K562 (cell line): ENCODE measurements at regions not wholly inside any gene's neighbourhood (a gene's known extent, or its start where the extent isn't known, plus 50 kb on each side); places are given as distances from the start of the nearest gene placed in this dataset.

Source experiments
- ATAC-seq: fragments of 200-7000 bp; cut with Tn5 transposase; 3 replicates; pipeline ENCODE4 v1.9.1; 2020; ENCODE audit warnings: moderate library complexity
- BruUV-seq: library from RNA; stranded (reverse); fragments of 400-500 nt; replicated peaks from 2 replicates; lab custom pipeline; 2021; lab: Mats Ljungman, UMichigan
- CTCF ChIA-PET: fragments of 300-600 bp; formaldehyde crosslinking; extraction: SDS; loops from one replicate; lab custom pipeline; 2021; ENCODE audit warnings: low intra/inter-chr PET ratio; lab: Yijun Ruan, JAX
- POLR2A ChIA-PET: fragments of 300-600, 350-650 bp; sonication (Branson Sonifier 250); formaldehyde crosslinking; extraction: SDS; loops from one replicate; lab custom pipeline; 2021; ENCODE audit warnings: antibody characterized with exemption, inconsistent platforms; lab: Yijun Ruan, JAX
- DNase-seq, 4 experiments: peaks; one replicate each; pipeline versions ENCODE4 v3.0.0 to v3.0.0-alpha.2; 2011 to 2018; ENCODE audit warnings: low spot score in 3 of 4, mixed read lengths in 3 of 4; ENCODE audit errors: extremely low read depth in 1 of 4
- FAIRE-seq: peaks from 2 replicates; lab custom pipeline; 2011; peaks lifted over from hg19 to GRCh38; lab: Jason Lieb, UNC
- H2AFZ ChIP-seq: 2 replicates; pipeline ENCODE4 v1.6.0; 2011; ENCODE audit warnings: low read depth, low read length, control low read depth, inconsistent platforms
- H3K27ac ChIP-seq: fragments of 200-600 bp; 3 replicates; pipeline ENCODE4 v1.8.0; 2011; ENCODE audit warnings: low read depth, mild to moderate bottlenecking, control low read depth, inconsistent platforms, low read length, moderate library complexity, mixed read lengths; ENCODE audit errors: extremely low read depth
- H3K27me3 ChIP-seq, 2 experiments: fragments of 300-600 bp in 1 of 2; 2 replicates in 1 of 2; 3 replicates in 1 of 2; pipeline versions ENCODE4 v1.6.0 to v1.8.0; 2011; ENCODE audit warnings: inconsistent platforms in 2 of 2, low read length in 2 of 2, mild to moderate bottlenecking in 1 of 2, mixed read lengths in 1 of 2, moderate library complexity in 1 of 2; ENCODE audit not compliant: control insufficient read depth in 2 of 2, insufficient read depth in 2 of 2
- H3K36me3 ChIP-seq: fragments of 300-600 bp; 3 replicates; pipeline ENCODE4 v1.8.0; 2011; ENCODE audit warnings: mild to moderate bottlenecking, low read length, inconsistent platforms; ENCODE audit not compliant: control insufficient read depth, insufficient read depth
- H3K4me1 ChIP-seq, 2 experiments: fragments of 200-600 bp in 1 of 2; replicated peaks in 1 of 2; 2 replicates in 1 of 2; 3 replicates in 1 of 2; pipeline versions ENCODE4 v1.5.1 to v1.8.0; 2011; ENCODE audit warnings: inconsistent platforms in 2 of 2, low read length in 2 of 2, mild to moderate bottlenecking in 1 of 2, mixed read lengths in 1 of 2, moderate library complexity in 1 of 2; ENCODE audit not compliant: control insufficient read depth in 2 of 2, insufficient read depth in 2 of 2
- H3K4me2 ChIP-seq: 2 replicates; pipeline ENCODE4 v1.6.1; 2011; ENCODE audit warnings: low read length, control low read depth, inconsistent platforms, mixed read lengths; ENCODE audit not compliant: insufficient read depth
- H3K4me3 ChIP-seq: fragments of 200-600 bp; sonication (generic), shearing (Covaris generic); 2 replicates; pipeline ENCODE4 v1.5.1; 2016; ENCODE audit warnings: control low read depth, inconsistent platforms
- H3K79me2 ChIP-seq: fragments of 200-600 bp; 3 replicates; pipeline ENCODE4 v1.8.0; 2011; ENCODE audit warnings: low read length, inconsistent platforms; ENCODE audit not compliant: control insufficient read depth, insufficient read depth
- H3K9ac ChIP-seq, 2 experiments: 2 replicates each; pipeline versions ENCODE4 v1.6.0 to v1.6.1; 2011; ENCODE audit warnings: low read depth in 2 of 2, low read length in 2 of 2, control low read depth in 1 of 2, inconsistent platforms in 1 of 2, mild to moderate bottlenecking in 1 of 2, mixed read lengths in 1 of 2; ENCODE audit not compliant: insufficient read depth in 1 of 2
- H3K9me1 ChIP-seq: one replicate; pipeline ENCODE4 v1.6.0; 2011; ENCODE audit warnings: inconsistent platforms, mild to moderate bottlenecking, low read length, moderate library complexity; ENCODE audit not compliant: control insufficient read depth, insufficient read depth
- H3K9me3 ChIP-seq: replicated peaks from 2 replicates; pipeline ENCODE4 v1.5.1; 2011; ENCODE audit warnings: low read depth, low read length, inconsistent platforms; ENCODE audit not compliant: control insufficient read depth, insufficient read depth
- H4K20me1 ChIP-seq: replicated peaks from 2 replicates; pipeline ENCODE4 v1.6.1; 2011; ENCODE audit warnings: low read length, inconsistent platforms, mixed read lengths; ENCODE audit not compliant: control insufficient read depth, insufficient read depth
- CBX1 ChIP-seq: sonication (generic); IDR thresholded peaks from 2 replicates; pipeline ENCODE4 v1.6.1; 2016; ENCODE audit warnings: antibody characterized with exemption, low read depth, mild to moderate bottlenecking
- E2F1 ChIP-seq: sonication (generic); formaldehyde crosslinking; IDR thresholded peaks from 2 replicates; pipeline ENCODE4 v1.8.1; 2023; ENCODE audit warnings: mild to moderate bottlenecking, missing genetic modification reagents, moderate library complexity
- ETV5 ChIP-seq: sonication (generic); formaldehyde crosslinking; IDR thresholded peaks from 2 replicates; pipeline ENCODE4 v1.4.0; 2020; ENCODE audit warnings: low read depth, mild to moderate bottlenecking, missing genetic modification reagents
- KDM1A ChIP-seq, 2 experiments: fragments of 450-650 bp; IDR thresholded peaks; 2 replicates each; pipeline ENCODE4 v1.6.1; 2016; ENCODE audit warnings: mild to moderate bottlenecking in 2 of 2
- KLF16 ChIP-seq: IDR thresholded peaks from 2 replicates; pipeline ENCODE4 v1.6.1; 2016; ENCODE audit warnings: antibody characterized with exemption
- MYC ChIP-seq, 2 experiments: fragments of 250-450 bp in 1 of 2; sonication (Bioruptor Pico) in 1 of 2; IDR thresholded peaks; 2 replicates each; pipeline versions ENCODE4 v1.5.1 to v1.6.1; 2012 to 2021; ENCODE audit warnings: low read depth in 2 of 2, borderline replicate concordance in 1 of 2, improper control_type of control experiment in 1 of 2, low read length in 1 of 2, mild to moderate bottlenecking in 1 of 2, moderate library complexity in 1 of 2
- PRPF4 ChIP-seq: fragments of 200-400 bp; formaldehyde crosslinking; IDR thresholded peaks from one replicate; pipeline ENCODE4 v1.6.1; 2017; ENCODE audit warnings: low read length, low read depth, mild to moderate bottlenecking; ENCODE audit not compliant: insufficient read depth, poor library complexity, severe bottlenecking
- RB1 ChIP-seq: fragments of 450-650 bp; IDR thresholded peaks from 2 replicates; pipeline ENCODE4 v1.6.1; 2017; ENCODE audit warnings: low read depth, mild to moderate bottlenecking
- RNF219 ChIP-seq: fragments of 250-450 bp; sonication (Bioruptor Pico); IDR thresholded peaks from 2 replicates; pipeline ENCODE4 v1.5.0; 2022; ENCODE audit warnings: mild to moderate bottlenecking
- ZBTB26 ChIP-seq: fragments of 450-650 bp; formaldehyde crosslinking; IDR thresholded peaks from 2 replicates; pipeline ENCODE4 v1.4.0; 2022; ENCODE audit warnings: missing genetic modification characterization
- ZNF197 ChIP-seq: fragments of 200-800 bp; sonication (Bioruptor generic); IDR thresholded peaks from 2 replicates; pipeline ENCODE4 v1.6.1; 2016; ENCODE audit warnings: low read depth, missing genetic modification characterization, missing compliant biosample characterization
- ZNF395 ChIP-seq: fragments of 200-800 bp; sonication (Bioruptor generic); IDR thresholded peaks from 2 replicates; pipeline ENCODE4 v1.6.1; 2017; ENCODE audit warnings: missing genetic modification characterization, missing compliant biosample characterization
- ZNF512 ChIP-seq: IDR thresholded peaks from 2 replicates; pipeline ENCODE4 v1.6.1; 2016; ENCODE audit warnings: missing genetic modification characterization, missing compliant biosample characterization
- WGBS: fragments of 100-300 bp; shearing (Covaris generic); methylation state at CpG from one replicate; pipeline ENCODE4 v1.1.6; 2016; ENCODE audit warnings: low coverage, mixed read lengths; ENCODE audit not compliant: insufficient coverage; ENCODE audit errors: missing lambda C conversion rate; 5-methylcytosine and 5-hydroxymethylcytosine counted together
- in situ Hi-C: fragments of 300-500 bp; cut with MboI; formaldehyde crosslinking; loops from 4 replicates; pipeline ENCODE4 v1.15.0; 2018; ENCODE audit warnings: inconsistent platforms, mixed read lengths
- intact Hi-C: fragments of 100-400 bp; cut with micrococcal nuclease; formaldehyde crosslinking; loops from 2 replicates; pipeline ENCODE4 v1.14.2; 2022

- no peak for TF ChIP-seq E2F1 (CRISPR knock-in tag)
- TF ChIP-seq RNF219: no peak
- no peak for TF ChIP-seq MYC (IDR thresholded peaks at IDR 0.05; ENCODE audit: low read depth, low read length)
- no peak for TF ChIP-seq MYC (CRISPR knock-in tag; IDR thresholded peaks at IDR 0.05; ENCODE audit: borderline replicate concordance, low read depth)
- TF ChIP-seq ETV5 (CRISPR knock-in tag): no peak
Observed at GRCh38 chr22:27591060-27591459, 210.5 kb downstream of the MN1 start (continued).

- Histone ChIP-seq H3K27me3 (peaks cover 0 to 17% of the 10 kb centered on the region in 2 experiments; a peak in 2 of 5 replicates), H3K4me1 (peaks cover 0 to 5% of the 10 kb centered on the region in 2 experiments; a peak in 3 of 5 replicates), H3K9ac (no peak overlapping the region), H3K9me1 (no peaks in the 10 kb centered on the region), H3K4me3 (no peak overlapping the region), H3K9me3 (no peaks in the 10 kb centered on the region), H4K20me1 (peaks cover 6% of the 10 kb centered on the region; the same call in 1 of the 2 replicates), H3K36me3 (no peaks in the 10 kb centered on the region), H3K79me2 (no peaks in the 10 kb centered on the region), H3K4me2 (no peak overlapping the region), H3K27ac (no peak overlapping the region), H2AFZ (no peak overlapping the region)
- POLR2A ChIA-PET: no interaction called here
- FAIRE-seq: no peak
- intact Hi-C loops: no loop called here
- no peak for DNase-seq
- BruUV-seq: no TSS peak
- ATAC-seq: no peak
- CTCF ChIA-PET: no interaction called here
- in situ Hi-C loops: no loop called here
- 20% methylated on average over 1 of the region's 2 CpGs for WGBS
- TF ChIP-seq KLF16 (no peak), RB1 (no peak), CBX1 (no peak), KDM1A (IDR thresholded peaks at IDR 0.05) (no peak), ZBTB26 (CRISPR knock-in tag) (no peak), PRPF4 (no peak), ZNF395 (CRISPR knock-in tag) (no peak), ZNF512 (tag) (no peak), ZNF197 (CRISPR knock-in tag) (no peak)
Observed at GRCh38 chr22:27593378-27593777, 208.2 kb downstream of the MN1 start.
